GM23338 (cell line): ENCODE measurements at regions not wholly inside any gene's neighbourhood (a gene's known extent, or its start where the extent isn't known, plus 50 kb on each side); places are given as distances from the start of the nearest gene placed in this dataset.

Experiments
- ATAC-seq: fragments of 200-7000 bp; cut with Tn5 transposase; 3 replicates; pipeline ENCODE4 v1.9.1; 2020
- DNase-seq: peaks from one replicate; pipeline ENCODE4 v3.0.0-alpha.2; 2015; ENCODE audit warnings: low spot score
- H2AFZ ChIP-seq: fragments of 200-600 bp; sonication (generic); 2 replicates; pipeline ENCODE4 v1.8.0; 2016; ENCODE audit warnings: antibody characterized with exemption, mild to moderate bottlenecking, moderate library complexity
- H3F3A ChIP-seq: fragments of 200-600 bp; sonication (generic); replicated peaks from 2 replicates; pipeline ENCODE4 v1.8.0; 2017; ENCODE audit warnings: antibody characterized with exemption, mixed run types, low read depth
- H3K27ac ChIP-seq: fragments of 200-600 bp; sonication (generic); 2 replicates; pipeline ENCODE4 v1.6.1; 2016; ENCODE audit warnings: low read depth
- H3K27me3 ChIP-seq: fragments of 200-600 bp; sonication (generic); 2 replicates; pipeline ENCODE4 v1.8.0; 2016; ENCODE audit warnings: mild to moderate bottlenecking, mixed run types, moderate library complexity; ENCODE audit not compliant: insufficient read depth
- H3K36me3 ChIP-seq: fragments of 200-600 bp; sonication (generic); 2 replicates; pipeline ENCODE4 v1.8.0; 2016; ENCODE audit warnings: mild to moderate bottlenecking; ENCODE audit not compliant: insufficient read depth
- H3K4me1 ChIP-seq: fragments of 200-600 bp; sonication (generic); 2 replicates; pipeline ENCODE4 v1.8.0; 2016; ENCODE audit warnings: mild to moderate bottlenecking, moderate library complexity; ENCODE audit not compliant: insufficient read depth
- H3K4me2 ChIP-seq: fragments of 200-600 bp; sonication (generic); 2 replicates; pipeline ENCODE4 v1.7.1; 2017; ENCODE audit warnings: mixed run types
- H3K4me3 ChIP-seq: fragments of 200-600 bp; sonication (generic); 2 replicates; pipeline ENCODE4 v1.6.1; 2016; ENCODE audit warnings: mixed run types
- H3K79me2 ChIP-seq: fragments of 200-600 bp; sonication (generic); replicated peaks from 2 replicates; pipeline ENCODE4 v1.8.0; 2017; ENCODE audit warnings: mild to moderate bottlenecking; ENCODE audit not compliant: insufficient read depth
- H3K9me2 ChIP-seq: fragments of 200-600 bp; sonication (generic); 2 replicates; pipeline ENCODE4 v1.8.0; 2017; ENCODE audit not compliant: insufficient read depth
- H4K20me1 ChIP-seq: fragments of 200-600 bp; sonication (generic); replicated peaks from 2 replicates; pipeline ENCODE4 v1.8.0; 2017; ENCODE audit warnings: mild to moderate bottlenecking; ENCODE audit not compliant: insufficient read depth
- H3K27ac Mint-ChIP-seq: 2 replicates; pipeline ENCODE4 v1.8.0; 2020; ENCODE audit warnings: inconsistent platforms, mild to moderate bottlenecking, moderate library complexity, mixed read lengths
- H3K27me3 Mint-ChIP-seq: 3 replicates; pipeline ENCODE4 v1.8.0; 2022; ENCODE audit warnings: low read depth, mild to moderate bottlenecking, moderate library complexity, mixed read lengths, inconsistent platforms; ENCODE audit not compliant: insufficient read depth, poor library complexity
- H3K36me3 Mint-ChIP-seq: 3 replicates; pipeline ENCODE4 v1.8.0; 2021; ENCODE audit warnings: low read depth, mild to moderate bottlenecking, inconsistent platforms, moderate library complexity, mixed read lengths
- H3K4me1 Mint-ChIP-seq: 3 replicates; pipeline ENCODE4 v1.8.0; 2020; ENCODE audit warnings: mild to moderate bottlenecking, inconsistent platforms, mixed read lengths
- H3K4me3 Mint-ChIP-seq: 3 replicates; pipeline ENCODE4 v1.8.0; 2021; ENCODE audit warnings: moderate library complexity, mild to moderate bottlenecking, inconsistent platforms, mixed read lengths
- H3K9me3 Mint-ChIP-seq: 3 replicates; pipeline ENCODE4 v1.8.0; 2020; ENCODE audit warnings: moderate library complexity, mild to moderate bottlenecking, inconsistent platforms, mixed read lengths
- CREB1 ChIP-seq: fragments of 250-450 bp; sonication (Bioruptor Pico); IDR thresholded peaks from 2 replicates; pipeline ENCODE4 v1.5.0; 2020; ENCODE audit warnings: low read depth, mild to moderate bottlenecking, moderate library complexity
- STAT1 ChIP-seq: IDR thresholded peaks from one replicate; pipeline ENCODE4 v1.6.1; 2016; ENCODE audit warnings: antibody characterized with exemption; ENCODE audit not compliant: unreplicated experiment
- ZNF114 ChIP-seq: fragments of 250-450 bp; sonication (Bioruptor Pico); IDR thresholded peaks from 2 replicates; pipeline ENCODE4 v1.5.0; 2020; ENCODE audit warnings: mild to moderate bottlenecking, moderate library complexity
- ZNF331 ChIP-seq: fragments of 250-450 bp; sonication (Bioruptor Pico); IDR thresholded peaks from 2 replicates; pipeline ENCODE4 v1.5.0; 2020; ENCODE audit warnings: low read depth, mild to moderate bottlenecking, moderate library complexity
- TF ChIP-seq, protein P1 (sequence below): fragments of 250-450 bp; sonication (Bioruptor Pico); IDR thresholded peaks from 2 replicates; pipeline ENCODE4 v1.5.0; 2020; ENCODE audit warnings: mild to moderate bottlenecking, moderate library complexity
- TF ChIP-seq, protein P2 (sequence below), 2 experiments: fragments of 200-600 bp in 1 of 2; sonication (generic) in 1 of 2; conservative IDR thresholded peaks; 2 replicates each; pipeline versions ENCODE4 v1.5.1 to v1.6.1; 2016 to 2017; ENCODE audit warnings: antibody characterized with exemption in 2 of 2, low read depth in 2 of 2, mild to moderate bottlenecking in 2 of 2, moderate library complexity in 1 of 2
- TF ChIP-seq, protein P3 (sequence below): IDR thresholded peaks from 2 replicates; pipeline ENCODE4 v1.6.1; 2016; ENCODE audit warnings: antibody characterized with exemption

DNA sequence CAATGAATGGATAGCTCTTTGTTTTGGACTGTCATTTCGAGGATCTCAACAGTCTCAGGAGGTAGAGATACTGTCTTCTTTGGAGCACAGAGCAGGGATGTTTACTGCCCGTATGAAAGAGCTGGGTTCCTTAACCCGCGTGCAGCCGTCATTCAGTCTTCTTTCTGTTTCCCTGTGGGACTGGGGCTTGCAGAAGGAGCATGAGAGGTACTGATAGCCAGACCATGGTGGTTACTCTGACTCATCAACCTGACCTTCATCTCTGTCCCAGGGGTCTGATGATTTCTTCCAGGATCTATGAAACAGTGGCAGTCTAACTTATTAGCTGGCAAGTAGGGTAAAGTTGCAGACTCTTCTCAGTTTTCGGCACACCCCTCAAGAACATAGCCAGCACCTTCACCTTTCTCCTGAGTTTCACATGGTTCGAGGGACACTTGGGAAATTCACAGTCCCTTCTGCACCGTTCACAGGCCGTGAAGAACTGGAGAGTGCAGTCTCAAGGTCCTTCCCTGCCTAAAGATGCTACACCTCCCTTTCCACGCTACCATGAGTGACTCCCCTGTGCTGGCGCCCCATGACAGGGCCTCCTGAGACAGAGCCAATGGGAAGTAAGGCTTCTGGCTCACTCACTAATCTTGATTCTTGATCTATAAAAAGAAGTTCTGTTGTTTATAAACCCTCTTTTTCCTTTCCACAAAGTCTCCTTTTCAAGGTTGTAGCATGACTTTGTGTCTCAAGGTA is 226.2 kb downstream of the MC4R start:
- no peak for DNase-seq
- TF ChIP-seq STAT1 (no peak), CREB1 (no peak), ZNF114 (CRISPR knock-in tag) (no peak), ZNF331 (CRISPR knock-in tag) (no peak)
- TF ChIP-seq, protein P1, sequence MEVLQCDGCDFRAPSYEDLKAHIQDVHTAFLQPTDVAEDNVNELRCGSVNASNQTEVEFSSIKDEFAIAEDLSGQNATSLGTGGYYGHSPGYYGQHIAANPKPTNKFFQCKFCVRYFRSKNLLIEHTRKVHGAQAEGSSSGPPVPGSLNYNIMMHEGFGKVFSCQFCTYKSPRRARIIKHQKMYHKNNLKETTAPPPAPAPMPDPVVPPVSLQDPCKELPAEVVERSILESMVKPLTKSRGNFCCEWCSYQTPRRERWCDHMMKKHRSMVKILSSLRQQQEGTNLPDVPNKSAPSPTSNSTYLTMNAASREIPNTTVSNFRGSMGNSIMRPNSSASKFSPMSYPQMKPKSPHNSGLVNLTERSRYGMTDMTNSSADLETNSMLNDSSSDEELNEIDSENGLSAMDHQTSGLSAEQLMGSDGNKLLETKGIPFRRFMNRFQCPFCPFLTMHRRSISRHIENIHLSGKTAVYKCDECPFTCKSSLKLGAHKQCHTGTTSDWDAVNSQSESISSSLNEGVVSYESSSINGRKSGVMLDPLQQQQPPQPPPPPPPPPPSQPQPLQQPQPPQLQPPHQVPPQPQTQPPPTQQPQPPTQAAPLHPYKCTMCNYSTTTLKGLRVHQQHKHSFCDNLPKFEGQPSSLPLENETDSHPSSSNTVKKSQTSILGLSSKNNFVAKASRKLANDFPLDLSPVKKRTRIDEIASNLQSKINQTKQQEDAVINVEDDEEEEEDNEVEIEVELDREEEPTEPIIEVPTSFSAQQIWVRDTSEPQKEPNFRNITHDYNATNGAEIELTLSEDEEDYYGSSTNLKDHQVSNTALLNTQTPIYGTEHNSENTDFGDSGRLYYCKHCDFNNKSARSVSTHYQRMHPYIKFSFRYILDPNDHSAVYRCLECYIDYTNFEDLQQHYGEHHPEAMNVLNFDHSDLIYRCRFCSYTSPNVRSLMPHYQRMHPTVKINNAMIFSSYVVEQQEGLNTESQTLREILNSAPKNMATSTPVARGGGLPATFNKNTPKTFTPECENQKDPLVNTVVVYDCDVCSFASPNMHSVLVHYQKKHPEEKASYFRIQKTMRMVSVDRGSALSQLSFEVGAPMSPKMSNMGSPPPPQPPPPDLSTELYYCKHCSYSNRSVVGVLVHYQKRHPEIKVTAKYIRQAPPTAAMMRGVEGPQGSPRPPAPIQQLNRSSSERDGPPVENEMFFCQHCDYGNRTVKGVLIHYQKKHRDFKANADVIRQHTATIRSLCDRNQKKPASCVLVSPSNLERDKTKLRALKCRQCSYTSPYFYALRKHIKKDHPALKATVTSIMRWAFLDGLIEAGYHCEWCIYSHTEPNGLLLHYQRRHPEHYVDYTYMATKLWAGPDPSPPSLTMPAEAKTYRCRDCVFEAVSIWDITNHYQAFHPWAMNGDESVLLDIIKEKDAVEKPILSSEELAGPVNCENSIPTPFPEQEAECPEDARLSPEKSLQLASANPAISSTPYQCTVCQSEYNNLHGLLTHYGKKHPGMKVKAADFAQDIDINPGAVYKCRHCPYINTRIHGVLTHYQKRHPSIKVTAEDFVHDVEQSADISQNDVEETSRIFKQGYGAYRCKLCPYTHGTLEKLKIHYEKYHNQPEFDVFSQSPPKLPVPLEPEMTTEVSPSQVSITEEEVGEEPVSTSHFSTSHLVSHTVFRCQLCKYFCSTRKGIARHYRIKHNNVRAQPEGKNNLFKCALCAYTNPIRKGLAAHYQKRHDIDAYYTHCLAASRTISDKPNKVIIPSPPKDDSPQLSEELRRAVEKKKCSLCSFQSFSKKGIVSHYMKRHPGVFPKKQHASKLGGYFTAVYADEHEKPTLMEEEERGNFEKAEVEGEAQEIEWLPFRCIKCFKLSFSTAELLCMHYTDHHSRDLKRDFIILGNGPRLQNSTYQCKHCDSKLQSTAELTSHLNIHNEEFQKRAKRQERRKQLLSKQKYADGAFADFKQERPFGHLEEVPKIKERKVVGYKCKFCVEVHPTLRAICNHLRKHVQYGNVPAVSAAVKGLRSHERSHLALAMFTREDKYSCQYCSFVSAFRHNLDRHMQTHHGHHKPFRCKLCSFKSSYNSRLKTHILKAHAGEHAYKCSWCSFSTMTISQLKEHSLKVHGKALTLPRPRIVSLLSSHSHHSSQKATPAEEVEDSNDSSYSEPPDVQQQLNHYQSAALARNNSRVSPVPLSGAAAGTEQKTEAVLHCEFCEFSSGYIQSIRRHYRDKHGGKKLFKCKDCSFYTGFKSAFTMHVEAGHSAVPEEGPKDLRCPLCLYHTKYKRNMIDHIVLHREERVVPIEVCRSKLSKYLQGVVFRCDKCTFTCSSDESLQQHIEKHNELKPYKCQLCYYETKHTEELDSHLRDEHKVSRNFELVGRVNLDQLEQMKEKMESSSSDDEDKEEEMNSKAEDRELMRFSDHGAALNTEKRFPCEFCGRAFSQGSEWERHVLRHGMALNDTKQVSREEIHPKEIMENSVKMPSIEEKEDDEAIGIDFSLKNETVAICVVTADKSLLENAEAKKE (CRISPR knock-in tag): no peak
- TF ChIP-seq, protein P2, sequence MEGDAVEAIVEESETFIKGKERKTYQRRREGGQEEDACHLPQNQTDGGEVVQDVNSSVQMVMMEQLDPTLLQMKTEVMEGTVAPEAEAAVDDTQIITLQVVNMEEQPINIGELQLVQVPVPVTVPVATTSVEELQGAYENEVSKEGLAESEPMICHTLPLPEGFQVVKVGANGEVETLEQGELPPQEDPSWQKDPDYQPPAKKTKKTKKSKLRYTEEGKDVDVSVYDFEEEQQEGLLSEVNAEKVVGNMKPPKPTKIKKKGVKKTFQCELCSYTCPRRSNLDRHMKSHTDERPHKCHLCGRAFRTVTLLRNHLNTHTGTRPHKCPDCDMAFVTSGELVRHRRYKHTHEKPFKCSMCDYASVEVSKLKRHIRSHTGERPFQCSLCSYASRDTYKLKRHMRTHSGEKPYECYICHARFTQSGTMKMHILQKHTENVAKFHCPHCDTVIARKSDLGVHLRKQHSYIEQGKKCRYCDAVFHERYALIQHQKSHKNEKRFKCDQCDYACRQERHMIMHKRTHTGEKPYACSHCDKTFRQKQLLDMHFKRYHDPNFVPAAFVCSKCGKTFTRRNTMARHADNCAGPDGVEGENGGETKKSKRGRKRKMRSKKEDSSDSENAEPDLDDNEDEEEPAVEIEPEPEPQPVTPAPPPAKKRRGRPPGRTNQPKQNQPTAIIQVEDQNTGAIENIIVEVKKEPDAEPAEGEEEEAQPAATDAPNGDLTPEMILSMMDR (conservative IDR thresholded peaks at IDR 0.05; ENCODE audit: low read depth in 2 of 2): no peak
- TF ChIP-seq, protein P3, sequence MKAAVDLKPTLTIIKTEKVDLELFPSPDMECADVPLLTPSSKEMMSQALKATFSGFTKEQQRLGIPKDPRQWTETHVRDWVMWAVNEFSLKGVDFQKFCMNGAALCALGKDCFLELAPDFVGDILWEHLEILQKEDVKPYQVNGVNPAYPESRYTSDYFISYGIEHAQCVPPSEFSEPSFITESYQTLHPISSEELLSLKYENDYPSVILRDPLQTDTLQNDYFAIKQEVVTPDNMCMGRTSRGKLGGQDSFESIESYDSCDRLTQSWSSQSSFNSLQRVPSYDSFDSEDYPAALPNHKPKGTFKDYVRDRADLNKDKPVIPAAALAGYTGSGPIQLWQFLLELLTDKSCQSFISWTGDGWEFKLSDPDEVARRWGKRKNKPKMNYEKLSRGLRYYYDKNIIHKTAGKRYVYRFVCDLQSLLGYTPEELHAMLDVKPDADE: no peak
- no peaks in the 10 kb centered on the region for H3K36me3 Mint-ChIP-seq
- H3K9me2 ChIP-seq: no peaks in the 10 kb centered on the region
- H4K20me1 ChIP-seq: no peaks in the 10 kb centered on the region; the same call in 1 of the 2 replicates
- H3K27me3 ChIP-seq: no peaks in the 10 kb centered on the region
- no peak overlapping the region for H3K27ac Mint-ChIP-seq
- no peaks in the 10 kb centered on the region for H3K36me3 ChIP-seq
- no peak overlapping the region for H3K4me3 ChIP-seq
- H3K27ac ChIP-seq: no peak overlapping the region
- ATAC-seq: no peak
- H3F3A ChIP-seq: no peaks in the 10 kb centered on the region
- H2AFZ ChIP-seq: peak overlapping the region; percentile 83; the same call in 1 of the 2 replicates
- no peak overlapping the region for H3K4me2 ChIP-seq
- no peaks in the 10 kb centered on the region for H3K4me1 ChIP-seq
- H3K79me2 ChIP-seq: no peaks in the 10 kb centered on the region
- no peaks in the 10 kb centered on the region; the same call in 1 of the 3 replicates for H3K4me1 Mint-ChIP-seq
- H3K9me3 Mint-ChIP-seq: no peaks in the 10 kb centered on the region
- peaks cover 2% of the 10 kb centered on the region for H3K27me3 Mint-ChIP-seq
- no peak overlapping the region for H3K4me3 Mint-ChIP-seq
